ENCODE measurements at regions not wholly inside any gene's neighbourhood (a gene's known extent, or its start where the extent isn't known, plus 50 kb on each side); places are given as distances from the start of the nearest gene placed in this dataset.

DNA sequence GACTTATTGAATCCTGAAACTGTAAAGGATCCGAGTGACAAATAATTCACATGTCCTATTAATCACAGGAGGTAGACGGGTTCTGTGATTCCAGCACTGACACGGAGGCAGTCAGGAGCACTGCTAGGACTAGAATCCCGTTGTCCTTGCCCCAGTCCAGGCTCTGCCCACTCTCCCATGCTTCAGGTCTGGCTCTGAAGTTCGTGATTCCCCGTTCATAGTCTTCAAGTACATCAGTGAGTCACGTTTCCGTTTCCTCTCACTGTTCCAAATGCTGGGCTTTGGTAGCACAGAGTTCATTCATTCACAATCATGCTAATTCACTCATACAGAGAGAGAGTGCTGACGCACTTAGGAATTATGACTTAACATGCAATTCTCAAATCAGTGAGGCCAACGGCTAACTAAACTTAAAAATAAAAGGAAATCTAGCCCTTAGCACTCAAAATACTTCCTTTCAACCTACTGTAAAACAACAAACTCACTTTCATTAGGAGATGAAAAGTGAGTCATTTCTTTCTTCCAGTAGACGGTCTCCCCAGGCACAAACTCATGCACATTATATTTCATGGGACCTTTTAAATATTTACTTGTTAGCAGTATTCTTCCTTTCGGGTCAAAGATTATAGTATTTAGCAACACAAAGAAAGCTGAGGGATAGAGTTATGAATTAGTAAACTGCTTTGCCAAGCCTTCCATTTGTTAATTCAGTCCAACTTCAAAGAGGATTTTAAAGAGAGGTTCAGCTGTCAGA, 94.0 kb upstream of the NHSL1 start:
- TF ChIP-seq GABPB1 (CRISPR knock-in tag; IDR thresholded peaks at IDR 0.05) (peak; percentile 13; the same call in 1 of the 2 replicates), ZNF317 (CRISPR knock-in tag; IDR thresholded peaks at IDR 0.05; ENCODE audit: borderline replicate concordance, low read depth) (no peak)
- POLR2A ChIA-PET = no interaction called here
- DNase-seq (ENCODE audit: low spot score) = no peak

DNA sequence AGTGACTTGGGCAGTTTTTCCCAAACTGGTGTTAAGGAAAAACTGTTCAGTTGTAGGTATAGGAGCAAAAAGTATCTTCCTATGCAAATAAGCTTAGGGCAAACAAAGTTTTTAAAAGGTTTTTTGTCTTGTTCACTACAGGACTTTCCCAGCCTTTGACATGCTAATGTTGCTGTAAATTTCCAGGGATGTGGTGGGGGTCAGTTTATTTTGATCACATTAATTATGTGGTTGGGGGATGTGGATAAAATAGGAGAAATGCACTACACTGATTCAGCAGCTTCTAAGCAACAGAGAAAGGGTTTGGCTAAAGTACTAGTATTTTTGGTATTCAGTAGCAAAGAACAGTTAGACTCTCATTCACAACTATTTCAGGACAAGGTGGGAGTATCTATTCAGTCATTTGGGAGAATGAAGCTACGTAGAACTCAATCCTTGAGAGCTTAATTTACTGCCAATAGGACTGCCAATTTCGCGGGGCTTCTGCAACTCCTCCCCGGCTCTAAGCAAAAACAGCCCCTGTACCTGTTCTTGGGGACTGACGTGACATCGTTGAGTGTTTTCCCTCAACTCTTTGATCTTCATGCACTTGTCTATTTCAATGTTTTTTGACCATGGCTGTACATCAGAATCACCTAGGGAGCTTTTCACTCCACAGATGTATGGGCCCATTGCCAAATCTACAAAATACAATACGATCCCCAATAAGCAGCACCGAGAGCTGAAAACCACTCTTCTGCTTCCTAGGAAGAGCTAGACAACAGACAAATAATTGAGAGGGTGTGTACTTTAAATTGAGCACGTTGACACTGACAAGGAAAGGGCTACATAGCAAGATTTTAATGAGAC, 94.8 kb upstream of the NHSL1 start:
- Mint-ChIP-seq H3K27me3 (ENCODE audit: low read depth) (no peaks in the 10 kb centered on the region), H3K9me3 (no peaks in the 10 kb centered on the region), H3K36me3 (no peaks in the 10 kb centered on the region), H3K4me1 (peaks cover 72% of the 10 kb centered on the region), H3K27ac (peak overlapping the region; percentile 95), H3K4me3 (peak overlapping the region; percentile 60)
- CTCF ChIA-PET = interaction anchor here (1.1 to 1.8 kb wide), 3 partner anchors 15 to 164 kb away, joined by 3 to 18 read pairs (median 3); no protein-coding TSS in a partner anchor
- POLR2A ChIA-PET = interaction anchor here (0.8 kb wide), 1 partner anchor 146 kb away, joined by 3 read pairs; no protein-coding TSS in a partner anchor
- ATAC-seq (no peak), DNase-seq (ENCODE audit: low spot score) (no peak)
- TF ChIP-seq, protein P1, sequence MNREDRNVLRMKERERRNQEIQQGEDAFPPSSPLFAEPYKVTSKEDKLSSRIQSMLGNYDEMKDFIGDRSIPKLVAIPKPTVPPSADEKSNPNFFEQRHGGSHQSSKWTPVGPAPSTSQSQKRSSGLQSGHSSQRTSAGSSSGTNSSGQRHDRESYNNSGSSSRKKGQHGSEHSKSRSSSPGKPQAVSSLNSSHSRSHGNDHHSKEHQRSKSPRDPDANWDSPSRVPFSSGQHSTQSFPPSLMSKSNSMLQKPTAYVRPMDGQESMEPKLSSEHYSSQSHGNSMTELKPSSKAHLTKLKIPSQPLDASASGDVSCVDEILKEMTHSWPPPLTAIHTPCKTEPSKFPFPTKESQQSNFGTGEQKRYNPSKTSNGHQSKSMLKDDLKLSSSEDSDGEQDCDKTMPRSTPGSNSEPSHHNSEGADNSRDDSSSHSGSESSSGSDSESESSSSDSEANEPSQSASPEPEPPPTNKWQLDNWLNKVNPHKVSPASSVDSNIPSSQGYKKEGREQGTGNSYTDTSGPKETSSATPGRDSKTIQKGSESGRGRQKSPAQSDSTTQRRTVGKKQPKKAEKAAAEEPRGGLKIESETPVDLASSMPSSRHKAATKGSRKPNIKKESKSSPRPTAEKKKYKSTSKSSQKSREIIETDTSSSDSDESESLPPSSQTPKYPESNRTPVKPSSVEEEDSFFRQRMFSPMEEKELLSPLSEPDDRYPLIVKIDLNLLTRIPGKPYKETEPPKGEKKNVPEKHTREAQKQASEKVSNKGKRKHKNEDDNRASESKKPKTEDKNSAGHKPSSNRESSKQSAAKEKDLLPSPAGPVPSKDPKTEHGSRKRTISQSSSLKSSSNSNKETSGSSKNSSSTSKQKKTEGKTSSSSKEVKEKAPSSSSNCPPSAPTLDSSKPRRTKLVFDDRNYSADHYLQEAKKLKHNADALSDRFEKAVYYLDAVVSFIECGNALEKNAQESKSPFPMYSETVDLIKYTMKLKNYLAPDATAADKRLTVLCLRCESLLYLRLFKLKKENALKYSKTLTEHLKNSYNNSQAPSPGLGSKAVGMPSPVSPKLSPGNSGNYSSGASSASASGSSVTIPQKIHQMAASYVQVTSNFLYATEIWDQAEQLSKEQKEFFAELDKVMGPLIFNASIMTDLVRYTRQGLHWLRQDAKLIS (CRISPR knock-in tag; IDR thresholded peaks at IDR 0.05; ENCODE audit: borderline replicate concordance) = no peak
- TF ChIP-seq, protein P2, sequence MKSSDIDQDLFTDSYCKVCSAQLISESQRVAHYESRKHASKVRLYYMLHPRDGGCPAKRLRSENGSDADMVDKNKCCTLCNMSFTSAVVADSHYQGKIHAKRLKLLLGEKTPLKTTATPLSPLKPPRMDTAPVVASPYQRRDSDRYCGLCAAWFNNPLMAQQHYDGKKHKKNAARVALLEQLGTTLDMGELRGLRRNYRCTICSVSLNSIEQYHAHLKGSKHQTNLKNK (CRISPR knock-in tag; IDR thresholded peaks at IDR 0.05) = no peak
- TF ChIP-seq, protein P3, sequence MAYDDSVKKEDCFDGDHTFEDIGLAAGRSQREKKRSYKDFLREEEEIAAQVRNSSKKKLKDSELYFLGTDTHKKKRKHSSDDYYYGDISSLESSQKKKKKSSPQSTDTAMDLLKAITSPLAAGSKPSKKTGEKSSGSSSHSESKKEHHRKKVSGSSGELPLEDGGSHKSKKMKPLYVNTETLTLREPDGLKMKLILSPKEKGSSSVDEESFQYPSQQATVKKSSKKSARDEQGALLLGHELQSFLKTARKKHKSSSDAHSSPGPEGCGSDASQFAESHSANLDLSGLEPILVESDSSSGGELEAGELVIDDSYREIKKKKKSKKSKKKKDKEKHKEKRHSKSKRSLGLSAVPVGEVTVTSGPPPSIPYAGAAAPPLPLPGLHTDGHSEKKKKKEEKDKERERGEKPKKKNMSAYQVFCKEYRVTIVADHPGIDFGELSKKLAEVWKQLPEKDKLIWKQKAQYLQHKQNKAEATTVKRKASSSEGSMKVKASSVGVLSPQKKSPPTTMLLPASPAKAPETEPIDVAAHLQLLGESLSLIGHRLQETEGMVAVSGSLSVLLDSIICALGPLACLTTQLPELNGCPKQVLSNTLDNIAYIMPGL (CRISPR knock-in tag; IDR thresholded peaks at IDR 0.05) = no peak
- TF ChIP-seq MYBL2 (CRISPR knock-in tag; IDR thresholded peaks at IDR 0.05) = no peak

More for the DNA sequence above, 94.0 kb upstream of the NHSL1 start:
- Mint-ChIP-seq H3K27ac (peak overlapping the region; percentile 95), H3K4me3 (peak overlapping the region; percentile 60), H3K4me1 (peaks cover 78% of the 10 kb centered on the region), H3K36me3 (no peaks in the 10 kb centered on the region), H3K27me3 (ENCODE audit: low read depth) (no peaks in the 10 kb centered on the region), H3K9me3 (no peaks in the 10 kb centered on the region)
- CTCF ChIA-PET = interaction anchor here (1.2 to 1.8 kb wide), 2 partner anchors 99 to 164 kb away, joined by 3 to 18 read pairs; no protein-coding TSS in a partner anchor
- peak; percentile 20 for ATAC-seq

DNA sequence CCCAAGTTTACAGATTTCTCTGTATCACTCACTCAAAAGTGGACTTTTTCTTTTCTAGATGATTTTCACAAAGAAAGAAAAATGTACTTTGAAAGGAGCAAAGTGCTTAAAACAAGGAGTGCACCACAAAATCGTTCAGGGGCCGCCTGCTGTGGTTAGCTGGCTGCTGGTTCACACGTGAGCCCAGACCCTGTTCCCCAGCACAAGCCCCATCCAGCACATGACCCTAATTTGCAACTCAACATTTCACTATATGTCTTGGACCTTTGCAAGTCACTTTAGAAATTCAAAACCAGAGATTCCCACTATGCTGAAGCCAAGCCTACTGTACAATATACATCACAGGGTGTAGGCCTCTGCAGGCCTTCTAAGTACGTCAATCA, 95.5 kb upstream of the NHSL1 start:
- Mint-ChIP-seq H3K4me1 (peaks cover 69% of the 10 kb centered on the region), H3K27me3 (ENCODE audit: low read depth) (no peaks in the 10 kb centered on the region), H3K4me3 (no peak overlapping the region), H3K27ac (no peak overlapping the region; the same call in 1 of the 2 replicates), H3K36me3 (no peaks in the 10 kb centered on the region), H3K9me3 (no peaks in the 10 kb centered on the region)
- DNase-seq (ENCODE audit: low spot score) (no peak), ATAC-seq (no peak)
- ChIA-PET CTCF (interaction anchor here (1.1 to 1.8 kb wide), 2 partner anchors 14 to 98 kb away, joined by 3 to 18 read pairs; no protein-coding TSS in a partner anchor), POLR2A (interaction anchor here (0.8 kb wide), 1 partner anchor 147 kb away, joined by 3 read pairs; no protein-coding TSS in a partner anchor)
- TF ChIP-seq MYBL2 (CRISPR knock-in tag; IDR thresholded peaks at IDR 0.05) = no peak
- no peak for TF ChIP-seq ZNF423 (CRISPR knock-in tag; IDR thresholded peaks at IDR 0.05)
- TF ChIP-seq RORB (CRISPR knock-in tag; IDR thresholded peaks at IDR 0.05) = no peak
- TF ChIP-seq ZNF317 (CRISPR knock-in tag; IDR thresholded peaks at IDR 0.05; ENCODE audit: borderline replicate concordance, low read depth) = no peak
- TF ChIP-seq, protein P3 (CRISPR knock-in tag; IDR thresholded peaks at IDR 0.05) = no peak
- no peak for TF ChIP-seq ATF1 (CRISPR knock-in tag; IDR thresholded peaks at IDR 0.05)
- no peak for TF ChIP-seq NFYB (CRISPR knock-in tag; conservative IDR thresholded peaks at IDR 0.05; ENCODE audit: low read depth)
- TF ChIP-seq GABPB1 (CRISPR knock-in tag; IDR thresholded peaks at IDR 0.05) = no peak
- no peak for TF ChIP-seq ZNF219 (CRISPR knock-in tag; IDR thresholded peaks at IDR 0.05; ENCODE audit: borderline replicate concordance)
- TF ChIP-seq, protein P2 (CRISPR knock-in tag; IDR thresholded peaks at IDR 0.05) = no peak
- TF ChIP-seq NR1H2 (CRISPR knock-in tag; IDR thresholded peaks at IDR 0.05) = no peak
- no peak for TF ChIP-seq ESRRA (CRISPR knock-in tag; IDR thresholded peaks at IDR 0.05; ENCODE audit: borderline replicate concordance)
- no peak for TF ChIP-seq TEAD4 (CRISPR knock-in tag; IDR thresholded peaks at IDR 0.05)
- TF ChIP-seq, protein P4, sequence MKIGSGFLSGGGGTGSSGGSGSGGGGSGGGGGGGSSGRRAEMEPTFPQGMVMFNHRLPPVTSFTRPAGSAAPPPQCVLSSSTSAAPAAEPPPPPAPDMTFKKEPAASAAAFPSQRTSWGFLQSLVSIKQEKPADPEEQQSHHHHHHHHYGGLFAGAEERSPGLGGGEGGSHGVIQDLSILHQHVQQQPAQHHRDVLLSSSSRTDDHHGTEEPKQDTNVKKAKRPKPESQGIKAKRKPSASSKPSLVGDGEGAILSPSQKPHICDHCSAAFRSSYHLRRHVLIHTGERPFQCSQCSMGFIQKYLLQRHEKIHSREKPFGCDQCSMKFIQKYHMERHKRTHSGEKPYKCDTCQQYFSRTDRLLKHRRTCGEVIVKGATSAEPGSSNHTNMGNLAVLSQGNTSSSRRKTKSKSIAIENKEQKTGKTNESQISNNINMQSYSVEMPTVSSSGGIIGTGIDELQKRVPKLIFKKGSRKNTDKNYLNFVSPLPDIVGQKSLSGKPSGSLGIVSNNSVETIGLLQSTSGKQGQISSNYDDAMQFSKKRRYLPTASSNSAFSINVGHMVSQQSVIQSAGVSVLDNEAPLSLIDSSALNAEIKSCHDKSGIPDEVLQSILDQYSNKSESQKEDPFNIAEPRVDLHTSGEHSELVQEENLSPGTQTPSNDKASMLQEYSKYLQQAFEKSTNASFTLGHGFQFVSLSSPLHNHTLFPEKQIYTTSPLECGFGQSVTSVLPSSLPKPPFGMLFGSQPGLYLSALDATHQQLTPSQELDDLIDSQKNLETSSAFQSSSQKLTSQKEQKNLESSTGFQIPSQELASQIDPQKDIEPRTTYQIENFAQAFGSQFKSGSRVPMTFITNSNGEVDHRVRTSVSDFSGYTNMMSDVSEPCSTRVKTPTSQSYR (CRISPR knock-in tag; IDR thresholded peaks at IDR 0.05) = no peak

Measured in WTC11 (cell line).